ENCODE measurements at regions not wholly inside any gene's neighbourhood (a gene's known extent, or its start where the extent isn't known, plus 50 kb on each side); places are given as distances from the start of the nearest gene placed in this dataset.

GRCh38 chr6:104597541-104598050, 262.1 kb downstream of the HACE1 start:
- TF ChIP-seq CTCF (IDR thresholded peaks at IDR 0.05; ENCODE audit: insufficient read depth, low read length, poor library complexity, severe bottlenecking) = no peak
- no peaks in the 10 kb centered on the region for H3K36me3 ChIP-seq (ENCODE audit: control insufficient read depth, insufficient read depth, low read length)
- no peak for DNase-seq (ENCODE audit: extremely low read depth, insufficient read length)
- no peak overlapping the region for H3K4me3 ChIP-seq (replicated peaks; ENCODE audit: low read depth, low read length)
- no peaks in the 10 kb centered on the region for H3K27me3 ChIP-seq (replicated peaks; ENCODE audit: control insufficient read depth, insufficient read depth, low read length)

- no peak for DNase-seq (ENCODE audit: extremely low read depth, insufficient read length)
- no peaks in the 10 kb centered on the region for H3K27me3 ChIP-seq (replicated peaks; ENCODE audit: control insufficient read depth, insufficient read depth, low read length)
Observed at GRCh38 chr6:104596091-104596490, 263.6 kb downstream of the HACE1 start.

GRCh38 chr6:104595311-104595820, 264.4 kb downstream of the HACE1 start:
- Histone ChIP-seq H3K36me3 (ENCODE audit: control insufficient read depth, insufficient read depth, low read length) (no peaks in the 10 kb centered on the region), H3K27me3 (replicated peaks; ENCODE audit: control insufficient read depth, insufficient read depth, low read length) (no peaks in the 10 kb centered on the region), H3K4me3 (replicated peaks; ENCODE audit: low read depth, low read length) (no peak overlapping the region)
- DNase-seq (ENCODE audit: extremely low read depth, insufficient read length) = no peak
- no peak for TF ChIP-seq CTCF (IDR thresholded peaks at IDR 0.05; ENCODE audit: insufficient read depth, low read length, poor library complexity, severe bottlenecking)

More at GRCh38 chr6:104596091-104596490, 263.6 kb downstream of the HACE1 start:
- Histone ChIP-seq H3K36me3 (ENCODE audit: control insufficient read depth, insufficient read depth, low read length) (no peaks in the 10 kb centered on the region), H3K4me3 (replicated peaks; ENCODE audit: low read depth, low read length) (no peak overlapping the region)
- no peak for TF ChIP-seq CTCF (IDR thresholded peaks at IDR 0.05; ENCODE audit: insufficient read depth, low read length, poor library complexity, severe bottlenecking)

GRCh38 chr6:104591573-104592334, 268.0 kb downstream of the HACE1 start:
- H3K4me3 ChIP-seq (replicated peaks; ENCODE audit: low read depth, low read length) = no peak overlapping the region
- no peaks in the 10 kb centered on the region for H3K36me3 ChIP-seq (ENCODE audit: control insufficient read depth, insufficient read depth, low read length)
- no peak for TF ChIP-seq CTCF (IDR thresholded peaks at IDR 0.05; ENCODE audit: insufficient read depth, low read length, poor library complexity, severe bottlenecking)
- no peak for DNase-seq (ENCODE audit: extremely low read depth, insufficient read length)
- H3K27me3 ChIP-seq (replicated peaks; ENCODE audit: control insufficient read depth, insufficient read depth, low read length) = no peaks in the 10 kb centered on the region

GRCh38 chr6:104589940-104590339, 269.8 kb downstream of the HACE1 start:
- no peak for TF ChIP-seq CTCF (IDR thresholded peaks at IDR 0.05; ENCODE audit: insufficient read depth, low read length, poor library complexity, severe bottlenecking)
- no peaks in the 10 kb centered on the region for H3K27me3 ChIP-seq (replicated peaks; ENCODE audit: control insufficient read depth, insufficient read depth, low read length)
- H3K36me3 ChIP-seq (ENCODE audit: control insufficient read depth, insufficient read depth, low read length) = no peaks in the 10 kb centered on the region
- H3K4me3 ChIP-seq (replicated peaks; ENCODE audit: low read depth, low read length) = no peak overlapping the region
- DNase-seq (ENCODE audit: extremely low read depth, insufficient read length) = no peak
